CMK (cell line): ENCODE measurements at regions not wholly inside any gene's neighbourhood (a gene's known extent, or its start where the extent isn't known, plus 50 kb on each side); places are given as distances from the start of the nearest gene placed in this dataset.

Source experiments
- DNase-seq: peaks from one replicate; pipeline ENCODE4 v3.0.0-alpha.2; 2010; ENCODE audit warnings: low read depth

DNA sequence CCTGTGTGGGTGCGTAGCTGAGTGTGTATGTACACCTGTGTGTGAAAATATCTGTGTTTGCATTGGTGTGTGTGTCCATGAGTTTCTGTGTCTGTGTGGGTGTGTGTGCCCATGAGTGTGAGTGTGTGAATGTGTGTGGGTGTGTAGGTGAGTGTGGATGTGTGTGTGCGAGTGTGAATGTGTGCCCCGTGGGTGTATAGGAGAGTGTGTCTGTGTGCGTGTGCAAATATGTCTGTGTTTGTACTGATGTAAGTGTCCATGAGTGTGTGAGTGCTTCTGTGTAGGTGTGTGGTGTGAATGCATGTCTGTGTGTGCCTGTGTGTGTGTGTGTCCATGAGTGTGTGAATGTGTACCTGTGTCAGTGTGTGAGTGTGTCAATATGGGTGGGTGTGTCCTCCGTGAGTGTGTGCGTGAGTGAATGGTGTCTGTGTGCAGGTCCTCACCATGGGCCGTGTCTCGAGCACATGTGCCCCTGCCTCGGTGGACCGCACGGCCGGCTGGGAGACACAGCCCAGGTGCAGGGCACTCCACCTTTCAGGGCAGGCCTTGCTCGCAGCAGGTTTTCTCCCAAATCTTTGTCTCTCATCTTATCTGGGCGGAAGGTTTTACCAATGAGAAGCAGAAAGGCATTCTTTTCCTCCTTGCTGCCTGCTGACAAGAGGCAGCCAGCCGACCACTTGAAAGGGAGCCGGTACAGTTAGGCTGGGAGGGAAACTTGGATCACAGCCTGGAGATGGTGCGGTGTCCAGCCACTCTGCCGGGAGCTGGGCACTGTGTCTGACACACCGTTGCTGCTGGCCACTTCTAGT, 107.1 kb upstream of the FAM20C start:
- DNase-seq, result no peak

DNA sequence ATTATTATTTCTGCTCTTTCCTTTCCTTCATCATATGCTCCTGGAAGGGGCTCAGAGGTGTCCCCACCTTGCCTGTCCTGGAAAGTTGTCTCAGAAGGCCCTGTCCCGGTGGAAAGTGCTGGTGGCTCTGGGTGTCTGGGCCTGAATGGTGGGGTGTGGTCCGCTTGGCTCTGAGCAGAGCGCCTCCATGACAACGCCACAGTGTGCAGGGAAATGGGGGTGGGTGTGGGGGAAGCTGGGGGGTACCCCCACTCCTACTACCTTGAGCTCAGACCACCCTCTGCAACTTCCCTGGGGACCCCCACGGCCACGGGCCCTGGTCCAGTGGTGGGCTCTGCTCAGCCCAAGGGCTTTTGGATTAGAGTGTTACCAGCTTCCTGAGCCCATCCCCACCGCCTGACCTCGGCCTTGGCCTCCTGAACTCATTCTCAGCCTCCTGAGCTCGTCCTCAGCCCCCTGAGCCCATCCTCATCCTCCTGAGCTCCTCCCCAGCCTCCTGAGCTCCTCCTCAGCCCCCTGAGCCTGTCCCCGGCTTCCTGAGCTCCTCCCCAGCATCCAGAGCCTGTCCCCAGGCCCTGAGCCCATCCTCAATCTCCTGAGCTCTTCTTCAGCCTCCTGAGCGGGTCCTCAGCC, 106.4 kb upstream of the FAM20C start:
- no peak for DNase-seq

DNA sequence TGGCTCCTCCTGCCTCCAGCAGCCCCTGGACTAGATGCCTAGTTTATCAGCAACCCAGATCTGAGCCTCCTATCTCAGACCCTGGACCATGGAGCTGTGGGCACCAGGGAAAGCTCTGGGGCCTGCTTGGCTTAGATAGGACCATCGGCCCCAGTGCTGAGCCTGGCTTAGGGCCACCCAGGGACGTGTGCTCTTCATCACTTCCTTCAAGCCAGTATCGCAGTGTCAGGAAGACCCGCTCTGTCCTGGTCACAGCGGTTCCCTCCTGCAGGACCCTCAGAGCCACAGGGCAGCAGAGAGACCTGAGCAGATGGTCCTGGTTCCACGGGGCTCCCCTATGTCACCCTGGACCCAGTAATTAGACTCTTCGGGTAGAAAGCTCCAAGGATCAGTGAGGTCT, 105.7 kb upstream of the FAM20C start:
- DNase-seq, result no peak

DNA sequence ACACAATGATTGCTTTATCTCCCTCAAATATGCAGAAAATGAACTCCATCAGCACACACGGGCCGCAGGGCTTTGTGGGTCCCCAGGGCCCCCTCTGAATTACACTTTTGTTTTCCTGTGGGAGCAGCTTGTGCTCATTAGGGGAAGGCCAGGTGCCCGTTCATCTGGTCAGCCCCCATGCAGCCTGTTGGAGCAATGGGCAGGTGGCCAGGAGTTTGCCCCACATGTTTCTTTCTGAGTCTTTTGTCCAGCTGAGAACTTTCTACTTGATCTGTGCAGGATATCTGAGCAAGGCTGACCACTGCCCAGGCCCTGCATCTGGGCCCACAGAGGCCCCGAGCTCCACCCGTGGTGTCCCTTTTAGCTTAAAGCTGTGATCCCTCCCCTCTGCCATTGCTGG, 105.3 kb upstream of the FAM20C start:
- no peak for DNase-seq

GRCh38 chr7:87671-88070, 104.7 kb upstream of the FAM20C start:
- DNase-seq, result no peak

DNA sequence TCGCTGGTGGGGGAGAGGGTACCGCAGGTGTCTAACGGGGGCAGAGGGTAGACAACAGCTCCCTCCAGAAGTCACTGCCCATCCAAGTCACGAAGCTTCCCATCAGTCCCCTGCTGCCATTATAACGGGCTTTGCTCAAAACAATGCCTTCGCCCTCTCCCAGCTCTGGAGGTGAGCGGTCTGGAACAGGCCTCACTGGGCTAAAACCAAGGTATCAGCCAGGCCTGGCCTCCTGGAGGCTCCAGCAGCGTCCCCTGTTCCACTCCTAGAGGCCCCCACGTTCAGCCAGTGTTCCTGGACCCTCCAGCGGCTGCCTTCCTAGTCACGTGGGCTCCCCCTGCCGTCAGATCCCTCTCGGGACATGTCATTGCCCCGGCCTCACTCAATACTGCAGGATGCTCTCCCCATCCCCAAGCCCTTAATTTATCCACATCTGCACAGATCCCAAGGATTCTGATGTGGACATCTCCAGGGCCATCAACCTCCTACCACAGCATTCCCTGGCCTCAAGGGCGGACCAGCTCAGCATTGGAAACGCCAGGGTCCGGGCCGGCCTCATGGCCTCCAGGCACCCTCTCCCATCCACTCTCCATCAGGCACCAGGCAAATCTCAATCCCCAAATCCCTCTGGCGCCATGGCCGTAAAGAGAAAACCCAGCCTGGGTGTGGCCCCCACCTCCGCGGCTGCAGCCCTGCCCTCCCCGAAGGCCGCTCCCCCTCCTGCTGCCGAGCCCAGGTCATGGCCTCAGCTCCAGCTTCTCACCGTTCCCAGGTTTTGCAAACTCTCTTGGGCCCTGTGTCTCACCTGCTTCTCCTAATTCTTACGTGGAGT, 104.1 kb upstream of the FAM20C start:
- DNase-seq, result no peak

DNA sequence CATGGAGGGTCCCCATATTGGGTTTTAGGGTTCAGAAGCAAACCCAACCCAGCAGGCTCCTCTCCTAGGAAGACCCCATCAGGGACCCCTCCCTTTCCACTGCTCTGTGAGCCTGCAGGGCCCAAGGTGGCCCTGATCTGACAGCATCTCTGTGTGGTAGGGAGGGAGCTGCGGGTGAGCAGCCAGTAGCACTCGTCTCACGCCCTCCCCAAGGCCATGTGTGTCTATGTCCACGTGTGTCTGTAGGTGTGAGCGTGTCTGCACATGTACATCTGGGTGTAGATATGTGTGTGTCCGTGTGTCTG, 103.5 kb upstream of the FAM20C start:
- DNase-seq, result no peak

- no peak for DNase-seq
Measured at GRCh38 chr7:89232-90019, 102.9 kb upstream of the FAM20C start.

GRCh38 chr7:90111-91063, 102.0 kb upstream of the FAM20C start:
- no peak for DNase-seq

GRCh38 chr7:91396-92175, 100.8 kb upstream of the FAM20C start:
- DNase-seq, result no peak

DNA sequence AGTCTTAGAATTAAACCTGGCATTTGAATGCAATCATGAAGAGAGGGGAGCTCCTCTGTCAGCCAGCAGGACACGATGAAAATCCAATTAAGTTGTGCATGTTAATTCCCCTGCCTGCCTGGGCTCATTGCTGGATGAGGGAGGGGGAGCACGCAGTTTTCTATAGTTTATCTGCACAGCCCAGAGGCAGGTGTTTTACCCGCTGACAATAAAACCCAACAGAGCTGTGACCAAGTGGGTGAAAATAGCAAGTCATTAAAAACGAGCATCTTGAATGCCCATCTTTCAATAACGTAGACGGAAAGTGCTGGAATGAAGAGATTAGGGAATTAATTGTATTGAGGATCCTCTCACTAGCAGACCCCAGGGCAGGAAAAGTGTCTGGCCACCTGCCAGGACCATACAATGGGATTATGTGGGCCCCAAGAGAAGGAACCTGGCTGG, 100.1 kb upstream of the FAM20C start:
- no peak for DNase-seq

DNA sequence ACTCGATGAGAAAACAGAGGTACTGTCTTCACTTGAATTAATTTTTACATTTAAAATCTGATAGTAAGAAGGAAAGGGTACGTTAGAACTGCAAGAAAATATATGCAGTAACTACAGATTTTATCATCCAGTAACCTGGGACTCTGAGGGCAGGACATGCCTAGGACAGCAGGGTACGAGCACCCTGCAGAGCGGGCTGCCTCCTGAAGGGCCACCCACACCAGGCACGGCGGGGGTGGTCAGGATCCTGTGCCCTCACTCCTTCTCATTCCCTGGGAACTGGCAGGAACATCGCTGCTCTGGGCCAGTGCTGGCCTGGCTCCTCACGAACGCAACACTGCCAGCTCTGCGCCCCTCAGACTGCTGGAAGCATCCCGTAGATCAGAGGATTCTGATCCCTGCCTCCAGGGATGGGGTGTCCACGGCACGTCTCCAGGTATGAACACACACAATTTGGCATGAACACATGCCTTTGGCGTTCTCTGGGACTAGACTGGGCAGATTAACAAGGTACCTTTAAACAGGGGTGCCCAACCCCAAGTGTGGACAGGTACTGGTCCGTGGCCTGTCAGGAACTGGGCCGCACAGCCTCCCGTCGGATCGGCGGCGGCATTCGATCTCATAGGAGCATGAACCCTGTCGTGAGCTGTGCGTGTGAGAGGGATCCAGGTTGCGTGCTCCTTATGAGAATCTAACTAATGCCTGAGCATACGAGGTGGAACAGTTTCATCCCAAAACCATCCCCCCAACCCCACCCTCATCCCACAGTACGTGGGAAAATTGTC, 99.3 kb upstream of the FAM20C start:
- DNase-seq, result no peak

- no peak for DNase-seq
Measured at GRCh38 chr7:94251-94801, 98.0 kb upstream of the FAM20C start.

DNA sequence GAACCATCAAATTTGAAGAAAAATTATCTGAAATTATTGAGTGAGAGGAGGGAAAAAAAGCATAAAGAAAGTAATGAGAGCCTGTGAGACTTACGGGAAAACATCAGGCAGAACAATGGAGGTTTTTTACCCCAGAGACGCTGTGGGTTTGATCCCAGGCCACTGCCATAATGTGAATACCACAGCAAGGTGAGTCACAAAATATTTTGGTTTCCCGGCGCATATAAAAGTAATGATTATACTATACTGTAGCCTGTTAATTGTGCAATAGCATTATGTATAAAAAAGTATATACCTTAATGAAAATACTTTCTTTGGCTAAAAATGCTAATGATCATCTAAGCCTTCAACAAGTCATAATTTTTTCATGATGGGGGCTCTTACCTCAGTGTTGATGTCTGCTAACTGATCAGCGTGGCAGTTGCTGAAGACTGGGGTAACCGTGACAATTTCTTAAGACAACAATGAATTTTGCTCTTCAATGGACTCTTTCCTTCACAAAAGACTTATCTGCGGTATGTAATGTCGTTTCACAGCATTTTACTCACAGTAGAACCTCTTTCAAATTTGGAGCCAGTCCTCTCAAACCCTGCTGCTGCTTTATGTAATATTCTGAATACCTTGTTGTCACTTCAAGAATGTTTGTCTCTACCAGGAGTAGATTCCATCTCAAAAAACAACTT, 97.0 kb upstream of the FAM20C start:
- DNase-seq, result no peak

- no peak for DNase-seq
Measured at GRCh38 chr7:95863-96260, 96.5 kb upstream of the FAM20C start.

DNA sequence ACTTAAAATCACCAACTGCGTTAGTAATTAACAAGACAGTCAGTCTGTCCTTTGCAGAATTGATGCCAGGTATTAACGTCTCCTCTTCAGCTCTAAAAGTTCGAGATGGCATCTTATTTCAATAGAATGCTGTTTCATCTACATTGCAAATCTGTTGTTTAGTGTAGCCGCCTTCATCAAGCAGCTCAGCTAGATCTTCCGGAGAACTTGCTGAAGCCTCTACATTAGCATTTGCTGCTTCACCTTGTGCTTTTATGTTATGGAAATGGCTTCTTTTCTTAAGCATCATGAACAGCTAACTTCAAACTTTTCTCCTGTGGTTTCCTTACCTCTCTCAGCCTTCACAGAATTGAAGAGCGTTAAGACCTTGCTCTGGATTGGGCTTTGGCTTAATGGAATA, 95.5 kb upstream of the FAM20C start:
- no peak for DNase-seq

DNA sequence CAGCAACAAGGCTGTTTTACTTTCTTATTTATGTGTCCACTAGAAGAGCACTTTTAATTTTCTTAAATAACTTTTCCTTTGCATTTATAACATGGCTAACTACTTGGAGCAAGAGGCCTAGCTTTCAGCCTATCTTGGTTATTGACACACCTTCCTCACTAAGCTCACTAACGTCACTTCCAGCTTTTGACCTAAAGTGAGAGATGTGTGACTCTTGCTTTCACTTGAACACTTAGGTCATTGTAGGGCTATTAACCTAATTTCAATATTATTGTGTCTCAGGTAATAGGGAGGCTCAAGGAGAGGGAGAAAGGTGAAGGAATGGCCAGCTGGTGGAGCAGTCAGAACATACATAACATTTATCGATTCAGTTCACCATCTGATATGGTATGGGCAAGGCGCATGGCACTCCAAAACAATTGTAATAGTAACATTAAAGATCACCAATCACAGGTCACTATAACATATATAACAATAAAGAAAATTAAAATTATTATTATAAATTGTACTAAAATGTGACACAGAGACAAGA, 95.0 kb upstream of the FAM20C start:
- no peak for DNase-seq
